ENCODE measurements at regions not wholly inside any gene's neighbourhood (a gene's known extent, or its start where the extent isn't known, plus 50 kb on each side); places are given as distances from the start of the nearest gene placed in this dataset.

DNA sequence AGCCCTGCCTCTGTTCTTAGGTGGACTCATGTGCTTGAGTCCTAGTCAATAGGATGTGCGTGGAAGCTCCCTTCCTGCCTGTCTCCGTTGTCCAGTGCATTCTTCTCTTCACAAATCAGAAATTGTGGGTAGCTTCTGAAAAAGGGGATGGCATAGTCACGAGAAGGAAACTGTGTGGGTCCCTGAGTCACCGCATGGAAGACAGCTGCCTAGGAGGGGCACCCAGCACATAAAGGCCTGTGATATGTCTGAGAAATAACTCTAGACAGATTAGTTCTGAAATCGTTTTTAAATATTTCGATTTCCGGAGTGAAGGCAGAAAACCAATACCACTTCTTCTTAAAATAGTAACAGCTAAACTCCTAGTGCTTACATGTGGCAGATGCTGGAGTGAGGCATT lies 974.4 kb downstream of the BCL11B start:
- FAIRE-seq, result no peak
- DNase-seq (ENCODE audit: low spot score), result no peak
- 17% methylated on average over 6 of the region's 7 CpGs for WGBS (ENCODE audit: low lambda C conversion rate)
- Histone ChIP-seq H3K4me1 (ENCODE audit: insufficient read depth, low read length) (no peaks in the 10 kb centered on the region), H3K4me2 (ENCODE audit: low read depth, low read length) (no peak overlapping the region), H3K36me3 (replicated peaks in 1 of 2; ENCODE audit: control insufficient read depth in 1 of 2, insufficient read depth in 2 of 2, low read length in 2 of 2) (no peaks in the 10 kb centered on the region), H3K27me3 (ENCODE audit: control insufficient read depth in 1 of 2, insufficient read depth in 2 of 2, low read length in 2 of 2) (no peaks in the 10 kb centered on the region), H3K9me3 (ENCODE audit: low read length) (peaks cover 97% of the 10 kb centered on the region), H4K20me1 (ENCODE audit: insufficient read depth, low read length) (no peaks in the 10 kb centered on the region), H3K79me2 (ENCODE audit: insufficient read depth, low read length) (no peaks in the 10 kb centered on the region), H3K27ac (ENCODE audit: extremely low read length, insufficient read depth, low read length) (no peak overlapping the region), H3K4me3 (replicated peaks in 1 of 3; ENCODE audit: insufficient read depth in 1 of 3, low read depth in 2 of 3, low read length in 3 of 3) (no peak overlapping the region), H3K9ac (ENCODE audit: insufficient read depth, low read depth, low read length) (no peak overlapping the region), H2AFZ (ENCODE audit: low read length) (no peak overlapping the region)
- in situ Hi-C loops (cut with HindIII; ENCODE audit: extremely low pct_ligation_motif_present, low pct_unique_long_range_greater_than_20kb), result no loop called here
- intact Hi-C loops (cut with micrococcal nuclease; ENCODE audit: unreplicated experiment), result no loop called here
- POLR2A ChIA-PET, result no interaction called here
- TF ChIP-seq ZNF780A (CRISPR knock-in tag; IDR thresholded peaks at IDR 0.05), result no peak
- TF ChIP-seq NCOA1 (CRISPR knock-in tag; IDR thresholded peaks at IDR 0.05), result no peak
- no peak for TF ChIP-seq HHEX (CRISPR knock-in tag; IDR thresholded peaks at IDR 0.05)
- TF ChIP-seq, protein P1, sequence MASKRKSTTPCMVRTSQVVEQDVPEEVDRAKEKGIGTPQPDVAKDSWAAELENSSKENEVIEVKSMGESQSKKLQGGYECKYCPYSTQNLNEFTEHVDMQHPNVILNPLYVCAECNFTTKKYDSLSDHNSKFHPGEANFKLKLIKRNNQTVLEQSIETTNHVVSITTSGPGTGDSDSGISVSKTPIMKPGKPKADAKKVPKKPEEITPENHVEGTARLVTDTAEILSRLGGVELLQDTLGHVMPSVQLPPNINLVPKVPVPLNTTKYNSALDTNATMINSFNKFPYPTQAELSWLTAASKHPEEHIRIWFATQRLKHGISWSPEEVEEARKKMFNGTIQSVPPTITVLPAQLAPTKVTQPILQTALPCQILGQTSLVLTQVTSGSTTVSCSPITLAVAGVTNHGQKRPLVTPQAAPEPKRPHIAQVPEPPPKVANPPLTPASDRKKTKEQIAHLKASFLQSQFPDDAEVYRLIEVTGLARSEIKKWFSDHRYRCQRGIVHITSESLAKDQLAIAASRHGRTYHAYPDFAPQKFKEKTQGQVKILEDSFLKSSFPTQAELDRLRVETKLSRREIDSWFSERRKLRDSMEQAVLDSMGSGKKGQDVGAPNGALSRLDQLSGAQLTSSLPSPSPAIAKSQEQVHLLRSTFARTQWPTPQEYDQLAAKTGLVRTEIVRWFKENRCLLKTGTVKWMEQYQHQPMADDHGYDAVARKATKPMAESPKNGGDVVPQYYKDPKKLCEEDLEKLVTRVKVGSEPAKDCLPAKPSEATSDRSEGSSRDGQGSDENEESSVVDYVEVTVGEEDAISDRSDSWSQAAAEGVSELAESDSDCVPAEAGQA (IDR thresholded peaks at IDR 0.05; ENCODE audit: low read depth), result no peak
- TF ChIP-seq, protein P1 (CRISPR knock-in tag; IDR thresholded peaks at IDR 0.05; ENCODE audit: borderline replicate concordance), result no peak
- no peak for TF ChIP-seq ATF1 (CRISPR knock-in tag; IDR thresholded peaks at IDR 0.05)
- TF ChIP-seq ARNT2 (CRISPR knock-in tag; IDR thresholded peaks at IDR 0.05; ENCODE audit: low read depth), result no peak
- TF ChIP-seq MTA3 (CRISPR knock-in tag; IDR thresholded peaks at IDR 0.05), result no peak
- no peak for TF ChIP-seq ARID2 (CRISPR knock-in tag; IDR thresholded peaks at IDR 0.05; ENCODE audit: borderline replicate concordance)
- TF ChIP-seq ZNF3 (CRISPR knock-in tag; IDR thresholded peaks at IDR 0.05), result no peak
- TF ChIP-seq, protein P2, sequence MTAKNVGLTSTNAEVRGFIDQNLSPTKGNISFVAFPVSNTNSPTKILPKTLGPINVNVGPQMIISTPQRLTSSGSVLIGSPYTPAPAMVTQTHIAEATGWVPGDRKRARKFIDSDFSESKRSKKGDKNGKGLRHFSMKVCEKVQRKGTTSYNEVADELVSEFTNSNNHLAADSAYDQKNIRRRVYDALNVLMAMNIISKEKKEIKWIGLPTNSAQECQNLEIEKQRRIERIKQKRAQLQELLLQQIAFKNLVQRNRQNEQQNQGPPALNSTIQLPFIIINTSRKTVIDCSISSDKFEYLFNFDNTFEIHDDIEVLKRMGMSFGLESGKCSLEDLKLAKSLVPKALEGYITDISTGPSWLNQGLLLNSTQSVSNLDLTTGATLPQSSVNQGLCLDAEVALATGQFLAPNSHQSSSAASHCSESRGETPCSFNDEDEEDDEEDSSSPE (CRISPR knock-in tag; IDR thresholded peaks at IDR 0.05), result no peak
- TF ChIP-seq SETDB1 (CRISPR knock-in tag; IDR thresholded peaks at IDR 0.05; ENCODE audit: borderline replicate concordance), result no peak
- no peak for TF ChIP-seq ZNF615 (CRISPR knock-in tag; IDR thresholded peaks at IDR 0.05; ENCODE audit: borderline replicate concordance)
- no peak for TF ChIP-seq MXD4 (CRISPR knock-in tag; IDR thresholded peaks at IDR 0.05)
- no peak for TF ChIP-seq ELF1 (CRISPR knock-in tag; IDR thresholded peaks at IDR 0.05)
- TF ChIP-seq ZNF549 (CRISPR knock-in tag; IDR thresholded peaks at IDR 0.05), result no peak
- TF ChIP-seq FOSL2 (CRISPR knock-in tag; IDR thresholded peaks at IDR 0.05), result no peak
- TF ChIP-seq FOXC1 (CRISPR knock-in tag; IDR thresholded peaks at IDR 0.05; ENCODE audit: borderline replicate concordance), result no peak
- no peak for TF ChIP-seq ZNF746 (CRISPR knock-in tag; IDR thresholded peaks at IDR 0.05)
- CTCF ChIA-PET (ENCODE audit: low intra/inter-chr PET ratio, low total read pairs), result no interaction called here
- BruUV-seq (replicated peaks), result no TSS peak
- no peak for ATAC-seq

Data from HepG2 (cell line).